HG02981 (cell line): ENCODE measurements at regions not wholly inside any gene's neighbourhood (a gene's known extent, or its start where the extent isn't known, plus 50 kb on each side); places are given as distances from the start of the nearest gene placed in this dataset.
"Not testable (repeated sequence)": the region's sequence is repeated elsewhere in the genome, so short reads cannot be mapped to it uniquely, and the experiment has no call there.

Experiments
- ATAC-seq: cut with Tn5 transposase; IDR thresholded peaks from one replicate; pipeline ENCODE4 v1.9.1; 2021; ENCODE audit warnings: mild to moderate bottlenecking, moderate library complexity; ENCODE audit not compliant: unreplicated experiment

DNA sequence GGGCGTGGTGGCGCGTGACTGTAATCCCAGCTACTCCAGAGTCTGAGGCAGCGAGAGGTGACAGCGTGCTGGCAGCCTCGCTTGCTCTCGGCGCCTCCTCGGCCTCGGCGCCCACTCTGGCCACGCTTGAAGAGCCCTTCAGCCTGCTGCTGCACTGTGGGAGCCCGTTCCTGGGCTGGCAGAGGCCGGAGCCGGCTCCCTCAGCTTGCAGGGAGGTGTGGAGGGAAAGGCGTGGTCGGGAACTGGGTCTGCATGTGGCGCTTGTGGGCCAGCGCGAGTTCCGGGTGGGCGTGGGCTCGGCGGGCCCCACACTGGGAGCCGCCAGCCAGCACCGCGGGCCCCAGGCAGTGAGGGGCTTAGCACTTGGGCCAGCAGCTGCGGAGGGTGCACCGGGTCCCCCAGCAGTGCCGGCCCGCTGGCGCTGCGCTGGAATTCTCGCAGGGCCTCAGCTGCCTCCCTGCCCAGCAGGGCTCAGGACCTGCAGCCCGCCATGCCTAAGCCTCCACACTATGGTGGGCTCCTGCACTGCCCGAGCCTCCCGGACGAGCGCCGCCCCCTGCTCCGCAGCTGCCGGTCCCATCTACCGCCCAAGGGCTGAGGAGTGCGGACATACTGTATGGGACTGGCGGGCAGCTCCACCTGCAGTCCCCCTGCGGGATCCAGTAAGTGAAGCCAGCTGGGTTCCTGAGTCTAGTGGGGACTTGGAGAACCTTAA is 1093.3 kb upstream of the CDH8 start:
- no peak for ATAC-seq

DNA sequence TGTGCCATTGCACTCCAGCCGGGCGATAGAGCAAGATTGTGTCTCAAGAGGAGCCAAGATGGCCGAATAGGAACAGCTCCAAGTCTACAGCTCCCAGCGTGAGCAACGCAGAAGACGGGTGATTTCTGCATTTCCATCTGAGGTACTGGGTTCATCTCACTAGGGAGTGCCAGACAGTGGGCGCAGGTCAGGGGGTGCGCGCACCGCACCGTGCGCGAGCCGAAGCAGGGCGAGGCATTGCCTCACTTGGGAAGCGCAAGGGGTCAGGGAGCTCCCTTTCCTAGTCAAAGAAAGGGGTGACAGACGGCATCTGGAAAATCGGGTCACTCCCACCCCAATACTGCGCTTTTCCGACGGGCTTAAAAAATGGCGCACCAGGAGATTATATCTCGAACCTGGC is 1083.7 kb upstream of the CDH8 start:
- ATAC-seq: not testable (repeated sequence)

DNA sequence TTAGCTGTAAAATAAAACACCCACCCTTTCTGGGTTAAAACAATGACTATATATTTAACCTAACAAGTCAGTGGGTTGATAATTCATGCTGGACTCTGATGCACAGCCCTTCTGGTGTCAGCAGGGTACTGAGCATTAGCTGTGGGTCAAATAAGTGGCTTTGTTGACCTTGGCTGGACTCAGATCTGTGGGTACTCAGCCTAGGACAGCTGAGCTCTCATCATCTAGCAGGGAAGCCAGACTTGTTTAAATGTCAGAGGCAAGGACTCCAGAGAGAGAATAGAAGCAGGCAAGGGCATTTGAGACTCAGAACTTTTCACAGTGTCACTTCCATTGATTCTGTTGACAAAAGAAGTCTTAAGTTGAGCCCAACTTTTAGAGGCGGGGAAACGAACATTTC is 1063.8 kb upstream of the CDH8 start:
- ATAC-seq: no peak

DNA sequence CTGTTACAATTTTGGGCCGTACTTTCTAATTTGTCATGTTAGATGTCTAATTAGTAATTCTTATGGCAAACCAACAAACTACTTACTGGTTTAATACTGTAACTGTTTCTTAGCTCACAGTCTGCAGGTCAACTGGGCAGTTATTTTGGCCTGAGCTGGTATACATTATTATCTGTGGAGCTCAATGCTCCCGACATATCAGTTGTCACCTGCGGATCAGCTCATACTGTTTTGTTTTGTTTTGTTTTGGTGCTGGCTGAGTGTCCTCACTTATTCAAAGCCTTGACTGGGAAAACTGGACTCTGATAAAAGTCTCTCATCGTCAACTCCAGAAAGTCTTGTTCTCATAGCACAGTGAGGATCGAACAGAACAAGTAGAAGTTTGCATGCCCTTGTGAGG is 1060.6 kb upstream of the CDH8 start:
- no peak for ATAC-seq

DNA sequence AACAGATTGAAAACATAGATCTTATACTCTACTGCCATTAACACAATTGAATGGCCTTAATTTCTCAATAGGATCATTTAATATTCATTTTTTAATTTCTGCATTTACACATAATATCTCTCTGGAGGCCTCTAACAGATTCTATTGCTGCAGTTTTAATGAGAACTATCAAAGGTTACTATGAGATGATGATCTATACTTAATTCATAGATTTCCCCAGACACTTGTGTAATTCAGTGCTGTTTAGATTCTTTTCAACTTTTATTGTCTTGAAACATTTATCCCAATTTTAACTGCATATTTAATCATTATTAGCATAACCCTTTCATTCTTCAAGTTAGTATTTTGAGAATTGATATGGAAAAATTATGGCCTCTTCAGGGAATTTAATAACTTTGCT is 1056.5 kb upstream of the CDH8 start:
- no peak for ATAC-seq

DNA sequence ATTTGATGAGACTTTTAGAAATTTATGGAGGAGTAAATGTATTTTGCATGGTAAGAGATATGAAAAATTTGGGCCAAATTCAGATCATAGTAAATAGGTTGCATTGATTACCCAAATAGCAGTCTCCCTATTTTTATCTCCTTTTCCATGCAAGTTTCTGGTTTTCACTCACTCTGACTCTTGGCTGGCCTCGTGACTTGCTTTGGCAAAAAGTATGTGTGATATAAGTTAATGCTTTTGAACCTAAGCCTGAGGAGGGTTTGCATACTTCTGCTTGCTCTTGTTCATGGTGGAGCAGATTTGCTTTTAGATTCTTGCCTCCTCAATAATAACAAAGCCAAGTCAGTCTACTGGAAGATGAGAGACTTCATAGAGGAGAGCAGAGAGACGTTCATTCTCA is 1045.9 kb upstream of the CDH8 start:
- ATAC-seq: no peak

DNA sequence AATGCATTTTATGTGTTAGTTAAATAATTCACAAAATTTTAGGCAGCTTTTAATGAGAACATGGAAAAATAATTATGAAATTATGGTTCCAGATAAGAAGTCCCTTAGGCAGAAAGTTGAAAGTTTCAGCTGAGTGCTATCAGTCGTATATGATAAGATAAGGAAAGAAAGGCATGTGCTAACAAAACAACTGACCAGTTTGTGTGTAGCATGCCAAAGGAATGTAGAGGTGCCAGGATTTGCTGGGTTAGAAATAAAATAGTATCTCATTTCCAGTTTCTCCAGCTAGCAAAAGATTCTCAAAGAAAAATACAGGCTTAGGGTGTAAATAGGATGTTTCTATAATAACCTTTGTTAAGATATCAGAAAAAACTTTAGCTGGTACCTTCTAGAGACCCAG is 1044.5 kb upstream of the CDH8 start:
- no peak for ATAC-seq

DNA sequence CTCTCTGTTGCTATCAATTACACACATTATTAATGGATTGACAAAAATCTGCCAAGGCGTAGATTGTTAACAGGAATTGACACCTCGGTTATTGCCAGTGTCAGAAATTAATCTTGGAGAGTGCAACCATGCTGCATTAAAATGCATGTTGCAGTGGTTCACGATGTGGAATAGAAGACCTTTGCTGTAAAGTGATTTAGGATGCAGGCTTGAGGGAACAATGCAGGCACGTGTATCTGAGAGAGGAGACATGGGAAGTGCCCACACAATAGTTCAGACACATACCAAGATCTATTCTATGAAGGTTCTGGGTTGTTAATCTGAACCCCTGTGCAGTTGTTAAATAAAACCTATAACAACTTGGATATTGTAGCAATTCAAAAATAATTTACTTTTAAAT is 1032.8 kb upstream of the CDH8 start:
- no peak for ATAC-seq

DNA sequence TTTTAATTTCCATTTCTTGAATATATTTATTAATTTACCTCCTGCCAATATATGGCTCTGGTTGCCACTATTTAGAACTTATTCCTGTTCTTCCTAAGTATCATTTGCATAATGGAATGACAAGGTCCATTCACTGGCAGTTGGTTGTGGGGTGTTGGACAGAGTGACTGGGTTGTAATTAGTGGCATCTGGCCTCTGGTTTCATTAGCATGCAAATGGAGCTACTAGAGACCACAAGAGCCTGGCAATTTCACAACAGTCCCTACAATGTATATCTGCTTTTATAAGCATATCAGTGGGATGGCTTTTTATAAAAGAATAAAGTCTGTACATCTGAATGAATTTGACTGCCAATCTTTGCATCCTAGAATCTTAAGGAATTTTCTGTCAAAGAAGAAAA is 1030.9 kb upstream of the CDH8 start:
- ATAC-seq: no peak

DNA sequence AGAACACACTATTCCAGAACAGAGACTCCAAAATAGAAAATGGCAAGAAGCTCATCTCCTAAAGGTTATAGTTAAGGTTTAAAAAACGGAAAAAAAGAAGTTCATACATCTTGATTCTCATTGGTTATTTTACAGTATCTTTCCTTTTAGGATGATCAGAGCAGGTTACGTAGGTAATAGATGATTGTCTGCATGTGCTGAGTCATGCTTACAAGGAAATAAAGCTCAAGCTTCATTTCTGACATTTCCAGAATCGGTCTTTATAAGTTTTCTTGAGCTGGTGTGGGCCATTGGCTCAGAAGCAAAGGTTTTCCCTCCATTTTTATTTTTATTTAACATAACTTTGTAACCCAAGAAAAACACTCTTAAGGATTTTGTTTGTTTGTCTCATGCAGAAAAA is 1030.3 kb upstream of the CDH8 start:
- no peak for ATAC-seq

DNA sequence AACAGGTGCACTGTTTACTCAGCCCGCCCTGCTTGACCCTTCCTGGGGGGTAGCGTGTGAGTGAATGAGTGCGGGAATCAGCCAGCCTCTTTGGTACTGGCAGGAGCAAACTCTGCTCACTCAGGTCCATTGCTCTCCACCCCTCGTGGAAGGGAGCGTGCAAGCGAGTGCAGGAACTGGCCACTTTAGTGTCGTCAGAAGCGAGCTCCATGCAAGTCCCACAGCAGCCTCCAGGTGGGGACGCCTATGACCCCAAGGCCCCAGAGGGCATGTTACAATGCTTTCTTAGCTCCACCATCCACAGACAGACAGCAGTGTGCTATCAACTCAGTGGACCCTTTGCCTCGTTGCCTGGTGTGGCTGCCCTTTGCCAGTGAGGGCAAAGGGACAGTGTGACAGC is 1025.1 kb upstream of the CDH8 start:
- no peak for ATAC-seq

DNA sequence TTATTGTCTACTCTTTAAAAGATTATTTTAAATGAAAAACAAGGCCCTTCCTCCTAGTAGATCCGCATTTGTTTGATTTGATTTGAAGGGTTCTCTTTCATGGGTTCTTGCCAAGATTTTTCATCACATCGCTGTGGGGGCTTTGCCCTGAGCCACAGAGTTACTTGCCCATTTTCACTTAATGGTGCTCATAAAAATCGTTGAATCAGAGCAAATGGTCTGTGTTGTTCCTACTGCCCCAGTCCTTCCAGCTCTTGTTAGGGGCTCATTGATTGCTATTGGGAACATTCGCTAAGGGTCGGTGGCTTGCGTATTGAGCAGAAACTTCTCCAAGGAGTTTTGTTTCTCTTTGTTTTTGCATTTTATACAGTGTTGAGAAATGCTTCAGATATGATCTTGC is 1023.4 kb upstream of the CDH8 start:
- no peak for ATAC-seq

DNA sequence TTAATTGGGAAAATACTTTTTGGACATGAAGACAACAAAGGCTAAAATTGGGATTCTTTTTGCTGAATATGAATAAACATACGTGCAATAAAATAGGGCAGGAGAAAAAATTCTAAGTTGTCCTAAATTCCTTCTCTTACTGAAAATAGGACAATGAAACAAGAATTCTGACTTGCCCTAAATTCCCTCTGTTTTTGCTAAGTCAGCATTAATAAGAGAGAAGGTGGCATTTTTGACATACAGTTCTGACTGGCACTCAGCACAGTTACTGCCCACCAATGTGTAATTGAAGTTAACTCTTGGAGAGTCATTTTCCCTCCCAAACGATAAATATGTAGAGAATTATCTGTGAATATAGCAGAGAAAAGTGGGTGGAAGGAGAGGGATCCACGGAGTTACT is 1021.1 kb upstream of the CDH8 start:
- ATAC-seq: no peak

DNA sequence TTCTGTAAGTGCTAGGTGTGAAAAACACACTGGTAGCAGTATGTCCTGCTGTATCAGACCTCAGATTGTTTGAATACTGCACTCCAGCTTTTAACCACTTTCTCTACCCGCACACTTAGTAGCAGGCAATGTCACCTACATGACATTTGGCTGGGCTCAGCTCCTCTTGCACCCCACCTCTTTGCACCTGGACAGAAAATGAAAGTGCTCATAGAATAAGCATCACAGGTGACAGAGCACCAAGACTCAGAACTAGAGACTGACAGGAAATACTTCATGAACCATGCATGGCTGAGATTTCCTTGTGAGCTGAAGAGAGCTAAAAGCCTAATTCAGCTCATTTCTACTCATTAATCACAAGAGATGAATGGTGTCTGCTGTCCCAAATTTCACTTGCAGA is 1014.2 kb upstream of the CDH8 start:
- ATAC-seq: no peak

DNA sequence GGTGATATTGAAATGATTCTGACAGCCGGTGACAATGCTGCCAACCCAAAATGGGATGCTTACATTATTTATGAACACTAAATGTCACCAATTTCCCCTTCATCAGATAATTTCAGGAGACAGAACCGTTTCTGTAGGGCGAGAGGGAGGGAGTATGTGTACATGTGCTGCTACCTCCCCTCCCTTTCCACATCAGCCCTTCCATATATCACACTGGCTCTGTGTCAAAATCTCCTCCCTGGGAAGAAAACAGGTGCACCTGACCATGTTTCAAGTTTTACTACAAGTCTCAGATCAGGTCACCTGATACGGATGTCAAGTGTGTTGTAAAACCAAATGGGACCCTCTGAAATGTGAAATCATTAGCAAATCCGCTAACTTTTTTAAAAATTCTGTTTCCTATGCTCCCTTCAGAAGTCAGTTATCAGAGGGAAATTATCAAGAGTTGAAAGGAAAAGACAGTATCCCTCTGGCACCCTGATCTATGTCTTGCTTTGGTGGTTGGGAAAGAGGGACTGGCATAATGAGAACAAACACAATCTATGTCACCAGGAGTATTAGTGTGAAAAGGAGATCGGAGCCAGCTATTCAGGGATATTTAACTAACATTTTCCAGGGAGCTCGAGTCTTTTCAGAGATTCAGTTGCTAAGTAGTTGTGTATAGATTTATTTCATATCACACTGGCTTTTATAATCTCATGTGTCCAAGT is 1002.3 kb upstream of the CDH8 start:
- no peak for ATAC-seq

DNA sequence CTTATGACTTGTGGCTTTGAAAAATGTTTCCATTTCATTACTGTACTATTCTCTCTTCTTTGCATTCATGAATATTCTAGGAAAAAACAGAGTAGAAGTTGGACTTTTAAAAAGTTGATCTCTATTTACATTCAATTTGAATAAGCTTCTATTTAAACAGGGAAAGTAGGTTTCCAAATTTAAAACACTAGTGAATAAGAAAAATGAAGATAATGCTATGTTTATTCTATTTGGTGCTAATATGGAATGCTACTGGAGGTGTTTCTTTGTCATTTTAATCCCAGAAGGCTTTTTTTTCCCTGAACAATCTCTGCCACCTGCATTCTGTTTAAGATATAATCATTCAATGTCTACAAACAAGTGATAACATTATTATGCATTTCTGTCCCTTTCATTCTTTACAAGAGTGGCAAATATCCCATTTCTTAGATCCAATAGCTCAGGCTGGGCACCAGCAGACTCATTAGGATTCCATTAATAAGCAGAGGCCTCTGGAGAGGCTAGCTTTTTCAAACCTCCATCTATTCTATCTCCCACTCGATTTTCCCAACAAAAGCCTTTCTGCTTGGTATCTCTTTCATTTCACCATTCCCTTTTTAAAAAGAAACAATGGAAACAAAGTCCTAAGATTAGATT is 1001.6 kb upstream of the CDH8 start:
- no peak for ATAC-seq

DNA sequence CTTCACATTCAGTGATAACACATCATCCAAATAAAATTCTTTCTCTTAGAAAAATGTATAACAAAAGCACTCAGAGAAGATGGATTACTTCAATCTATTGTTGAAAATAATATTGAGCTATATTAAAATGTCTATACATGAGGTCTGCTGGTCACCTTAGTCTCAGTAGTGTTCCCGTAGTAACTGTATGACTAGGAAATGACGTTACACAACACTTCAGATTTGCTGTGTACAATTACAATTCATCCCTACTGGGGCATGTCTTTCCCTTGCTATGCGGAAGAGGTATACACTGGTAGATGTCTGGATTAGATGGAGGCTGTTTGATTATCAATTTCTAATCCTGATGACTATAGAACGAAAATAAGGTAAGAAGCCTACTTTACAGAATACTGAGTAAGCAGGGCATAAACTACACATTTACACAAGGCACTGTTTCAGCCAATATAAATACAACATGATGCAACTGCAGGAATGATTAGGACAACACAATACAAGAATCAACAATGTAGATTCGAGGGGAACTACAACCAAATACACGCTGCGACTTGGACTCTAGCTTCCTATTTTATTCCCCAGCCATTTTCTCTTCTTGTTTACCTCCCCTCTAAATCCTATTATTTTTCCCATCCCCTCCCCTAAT is 982.5 kb upstream of the CDH8 start:
- ATAC-seq: no peak

DNA sequence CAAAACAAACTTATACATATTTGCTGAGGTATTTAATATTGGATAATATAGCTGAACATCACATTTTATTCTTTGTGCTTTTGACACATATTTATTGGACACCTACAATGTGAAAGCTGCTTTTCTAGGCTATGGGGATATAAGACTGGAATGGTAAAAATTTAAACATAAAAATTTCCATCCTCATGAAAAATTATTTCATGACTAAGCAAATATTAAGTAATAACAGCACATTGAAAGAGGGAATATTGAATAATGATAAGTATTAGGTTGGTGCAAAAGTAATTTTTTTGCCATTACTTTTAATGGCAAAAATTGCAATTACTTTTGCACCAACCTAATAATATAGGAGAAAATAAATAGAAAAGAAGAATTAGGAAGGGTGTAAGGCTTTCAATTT is 972.5 kb upstream of the CDH8 start:
- no peak for ATAC-seq

DNA sequence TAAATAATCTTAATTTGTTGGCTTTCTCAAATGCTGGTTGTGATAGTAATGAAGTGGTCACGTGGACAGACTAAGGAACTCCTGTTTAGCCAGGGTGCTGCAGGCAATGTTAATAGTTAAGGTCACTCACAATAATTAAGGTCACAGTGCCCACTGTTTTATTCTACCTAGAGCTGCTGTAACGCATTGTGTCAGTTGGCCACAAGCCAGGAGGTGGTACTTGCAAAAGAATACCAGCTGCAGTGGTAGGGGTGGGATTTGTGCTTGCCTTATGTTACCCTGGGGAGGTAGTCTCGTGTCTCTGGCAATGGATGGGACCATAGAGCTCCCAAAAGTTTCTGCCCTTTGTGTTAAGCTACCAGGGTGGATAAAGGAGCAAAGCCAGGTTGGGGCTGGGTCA is 969.1 kb upstream of the CDH8 start:
- ATAC-seq: no peak

DNA sequence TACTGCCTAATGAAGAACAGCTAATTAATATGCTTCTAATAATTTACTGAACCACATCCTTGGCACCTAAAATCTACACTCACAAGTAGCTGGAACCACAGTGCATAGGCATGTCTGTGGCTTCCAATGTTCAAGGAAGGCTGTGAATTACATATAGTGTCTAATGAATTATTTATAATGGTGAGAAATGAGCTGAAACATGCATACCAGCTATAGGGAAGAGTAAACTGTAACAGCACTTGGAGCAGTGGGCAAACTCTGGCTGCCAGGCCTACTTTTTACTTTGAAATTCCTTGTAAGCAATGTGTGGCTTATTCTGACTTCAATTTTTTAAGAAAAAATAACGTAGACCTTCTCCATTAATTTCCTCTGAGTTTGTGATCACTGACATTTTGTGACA is 953.2 kb upstream of the CDH8 start:
- ATAC-seq: no peak

DNA sequence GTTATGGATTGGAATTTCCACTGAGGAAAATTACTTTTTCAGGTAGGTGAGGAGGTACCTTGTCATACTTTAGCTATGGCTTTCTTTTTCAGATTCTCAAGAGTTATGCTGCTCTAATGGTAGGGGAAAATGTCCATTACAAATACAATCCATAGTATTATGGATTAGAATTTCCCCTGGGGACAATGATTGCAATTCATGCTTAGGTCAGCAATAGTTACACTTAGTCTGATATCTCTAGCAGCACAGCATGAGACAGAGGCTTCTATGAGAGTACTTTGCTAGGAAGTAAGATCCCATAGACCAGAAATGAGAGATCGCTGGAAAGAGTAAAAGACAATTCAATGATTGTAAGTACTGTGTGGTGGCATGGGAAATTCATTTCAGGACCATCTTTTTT is 949.5 kb upstream of the CDH8 start:
- no peak for ATAC-seq

DNA sequence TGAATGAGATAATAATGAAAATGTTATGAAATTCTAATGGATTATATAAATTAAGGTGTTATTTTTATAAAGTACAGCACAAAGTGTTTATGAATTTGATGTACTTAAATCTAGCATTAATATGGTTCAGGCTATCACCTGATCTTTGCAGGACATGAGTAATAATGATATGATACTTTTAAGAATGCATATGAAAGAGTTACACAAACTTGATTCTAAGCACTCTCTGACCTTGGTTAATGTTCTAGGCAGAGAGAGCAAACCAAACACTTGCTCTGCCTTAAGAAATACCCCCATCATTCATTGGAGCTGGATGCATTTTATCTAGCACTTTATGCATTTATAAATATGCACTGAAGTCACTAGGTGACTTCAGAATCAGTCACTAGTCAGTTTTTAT is 942.2 kb upstream of the CDH8 start:
- no peak for ATAC-seq
